CD4-positive, alpha-beta memory T cell (primary cell): ENCODE measurements at regions not wholly inside any gene's neighbourhood (a gene's known extent, or its start where the extent isn't known, plus 50 kb on each side); places are given as distances from the start of the nearest gene placed in this dataset.

ENCODE experiments used
- CTCF ChIA-PET: fragments of 350-600 bp; sonication (Branson Sonifier 250); formaldehyde crosslinking; loops from one replicate; lab custom pipeline; 2021; ENCODE audit warnings: inconsistent platforms; ENCODE audit not compliant: partially characterized antibody; lab: Charles Lee
- POLR2A ChIA-PET: fragments of 350-600 bp; sonication (Branson Sonifier 250); formaldehyde crosslinking; loops from one replicate; lab custom pipeline; 2021; ENCODE audit not compliant: partially characterized antibody; lab: Charles Lee
- DNase-seq, 5 donors: peaks; one replicate each; pipeline versions ENCODE4 v3.0.0 to v3.0.0-alpha.2; 2020 to 2022; ENCODE audit warnings: mixed read lengths in 1 of 5
- H3K27ac ChIP-seq: one replicate; pipeline ENCODE4 v1.7.0; 2013; ENCODE audit warnings: low read depth, low read length
- H3K27me3 ChIP-seq: 2 replicates; pipeline ENCODE4 v1.7.0; 2013; ENCODE audit warnings: mild to moderate bottlenecking, low read length, moderate library complexity; ENCODE audit not compliant: insufficient read depth
- H3K36me3 ChIP-seq: 2 replicates; pipeline ENCODE4 v1.7.0; 2013; ENCODE audit warnings: mild to moderate bottlenecking, low read length, moderate library complexity; ENCODE audit not compliant: insufficient read depth
- H3K4me1 ChIP-seq: 2 replicates; pipeline ENCODE4 v1.7.0; 2013; ENCODE audit warnings: mild to moderate bottlenecking, low read length, moderate library complexity; ENCODE audit not compliant: insufficient read depth
- H3K4me3 ChIP-seq, 2 donors: one replicate each; pipeline ENCODE4 v1.7.0; 2013; ENCODE audit warnings: low read length in 2 of 2, mild to moderate bottlenecking in 1 of 2
- H3K9me3 ChIP-seq, 2 donors: one replicate each; pipeline ENCODE4 v1.7.0; 2013; ENCODE audit warnings: low read length in 2 of 2, control low read depth in 1 of 2; ENCODE audit not compliant: control insufficient read depth in 1 of 2
- H3K27ac Mint-ChIP-seq, 7 donors: one replicate each; pipeline ENCODE4 v1.8.0; 2020 to 2021; ENCODE audit warnings: mixed read lengths in 7 of 7, mild to moderate bottlenecking in 6 of 7, inconsistent platforms in 3 of 7, moderate library complexity in 3 of 7
- H3K27me3 Mint-ChIP-seq, 2 donors: one replicate each; pipeline ENCODE4 v1.8.0; 2020 to 2021; ENCODE audit warnings: mixed read lengths in 2 of 2
- H3K36me3 Mint-ChIP-seq, 2 donors: one replicate each; pipeline ENCODE4 v1.8.0; 2020 to 2021; ENCODE audit warnings: mixed read lengths in 2 of 2, inconsistent platforms in 1 of 2, mild to moderate bottlenecking in 1 of 2
- H3K4me1 Mint-ChIP-seq, 4 donors: one replicate each; pipeline ENCODE4 v1.8.0; 2020 to 2021; ENCODE audit warnings: mixed read lengths in 4 of 4, mild to moderate bottlenecking in 1 of 4
- H3K4me3 Mint-ChIP-seq, 8 donors: one replicate each; pipeline ENCODE4 v1.8.0; 2020 to 2021; ENCODE audit warnings: mixed read lengths in 8 of 8, mild to moderate bottlenecking in 7 of 8, moderate library complexity in 6 of 8, inconsistent platforms in 3 of 8
- H3K9me3 Mint-ChIP-seq, 8 donors: one replicate each; pipeline ENCODE4 v1.8.0; 2020 to 2021; ENCODE audit warnings: mixed read lengths in 8 of 8, mild to moderate bottlenecking in 5 of 8, inconsistent platforms in 3 of 8, moderate library complexity in 1 of 8
- intact Hi-C: fragments of 100-400 bp; cut with micrococcal nuclease; formaldehyde crosslinking; loops from one replicate; pipeline ENCODE4 v1.15.1; 2023

GRCh38 chr11:28932940-28933339 lies 824.8 kb downstream of the METTL15 start:
- Histone ChIP-seq H3K27ac (no peak overlapping the region), H3K9me3 (peaks cover 0 to 4% of the 10 kb centered on the region in 2 donors), H3K36me3 (no peaks in the 10 kb centered on the region), H3K27me3 (no peaks in the 10 kb centered on the region), H3K4me1 (no peaks in the 10 kb centered on the region), H3K4me3 (no peak overlapping the region)
- POLR2A ChIA-PET: no interaction called here
- CTCF ChIA-PET: no interaction called here
- Mint-ChIP-seq H3K36me3 (no peaks in the 10 kb centered on the region), H3K27me3 (no peaks in the 10 kb centered on the region), H3K9me3 (peaks cover 2 to 28% (median 23%) of the 10 kb centered on the region in 8 donors), H3K27ac (no peak overlapping the region), H3K4me1 (no peaks in the 10 kb centered on the region), H3K4me3 (no peak overlapping the region)
- no peak for DNase-seq
- intact Hi-C loops: no loop called here

DNA sequence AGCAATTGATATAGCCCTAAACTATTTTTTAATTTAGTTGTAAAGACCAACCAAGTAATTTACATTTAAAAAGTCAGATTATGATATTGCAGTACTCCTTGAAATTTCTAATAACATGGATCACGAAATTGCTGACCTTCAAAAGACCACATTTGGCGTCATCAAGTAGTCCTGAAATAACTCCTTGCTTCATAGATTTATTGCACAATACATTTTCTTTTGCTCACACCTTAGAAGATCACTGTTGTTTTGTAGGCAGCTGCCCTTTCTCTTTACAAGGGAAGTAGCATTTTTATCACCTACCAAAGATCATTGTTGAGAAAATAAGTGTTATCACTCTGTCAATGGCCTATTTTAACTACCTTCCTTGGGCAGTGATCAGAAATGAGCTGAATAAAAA lies 815.8 kb downstream of the METTL15 start:
- Mint-ChIP-seq H3K4me1 (no peaks in the 10 kb centered on the region), H3K27ac (no peak overlapping the region), H3K36me3 (no peaks in the 10 kb centered on the region), H3K27me3 (no peaks in the 10 kb centered on the region), H3K9me3 (peaks cover 0 to 18% (median 8%) of the 10 kb centered on the region in 8 donors), H3K4me3 (no peak overlapping the region)
- CTCF ChIA-PET: no interaction called here
- POLR2A ChIA-PET: no interaction called here
- Histone ChIP-seq H3K9me3 (peaks cover 0 to 3% of the 10 kb centered on the region in 2 donors), H3K27me3 (no peaks in the 10 kb centered on the region), H3K4me3 (no peak overlapping the region), H3K27ac (no peak overlapping the region), H3K4me1 (no peaks in the 10 kb centered on the region), H3K36me3 (no peaks in the 10 kb centered on the region)
- no peak for DNase-seq
- intact Hi-C loops: no loop called here

DNA sequence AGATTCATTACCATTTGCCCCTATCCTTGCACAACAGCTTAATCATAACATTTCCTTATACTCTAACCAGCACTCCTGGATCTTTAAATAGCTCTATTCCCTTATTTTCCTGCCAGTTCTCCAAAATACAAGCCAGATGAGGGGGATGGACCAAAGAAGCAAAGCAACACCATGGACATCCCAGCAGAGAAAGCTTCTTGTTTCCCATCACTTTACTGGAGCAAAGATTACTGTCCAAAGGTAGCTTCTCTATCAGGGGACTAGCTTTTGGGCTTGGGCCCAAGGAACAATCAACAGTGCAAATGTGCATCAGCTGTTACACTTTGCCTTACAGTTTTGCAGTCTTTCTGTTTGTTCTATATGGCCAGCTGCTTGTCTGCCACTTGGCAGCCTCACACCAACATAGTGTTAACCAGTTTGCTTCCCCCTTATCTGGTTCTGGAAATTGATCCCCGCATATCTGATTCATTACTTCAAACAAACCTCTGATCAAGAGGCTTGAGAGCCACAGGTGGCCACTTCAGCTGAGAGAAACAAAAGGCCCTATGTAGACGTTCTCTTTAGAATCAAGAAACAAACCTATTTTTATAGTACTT lies 814.3 kb downstream of the METTL15 start:
- Histone ChIP-seq H3K4me3 (no peak overlapping the region), H3K4me1 (no peaks in the 10 kb centered on the region), H3K36me3 (no peaks in the 10 kb centered on the region), H3K9me3 (peaks cover 0 to 3% of the 10 kb centered on the region in 2 donors), H3K27ac (no peak overlapping the region), H3K27me3 (no peaks in the 10 kb centered on the region)
- Mint-ChIP-seq H3K4me1 (no peaks in the 10 kb centered on the region), H3K36me3 (no peaks in the 10 kb centered on the region), H3K4me3 (no peak overlapping the region), H3K9me3 (peaks cover 0 to 12% (median 8%) of the 10 kb centered on the region in 8 donors), H3K27me3 (no peaks in the 10 kb centered on the region), H3K27ac (no peak overlapping the region)
- no peak for DNase-seq
- ChIA-PET POLR2A (no interaction called here), CTCF (interaction anchor here (1.3 kb wide), 1 partner anchor 12 kb away, joined by 3 read pairs; no protein-coding TSS in a partner anchor)
- intact Hi-C loops: no loop called here

- H3K36me3 Mint-ChIP-seq: no peaks in the 10 kb centered on the region
- H3K4me1 Mint-ChIP-seq: no peaks in the 10 kb centered on the region
- H3K9me3 ChIP-seq: peaks cover 0 to 3% of the 10 kb centered on the region in 2 donors
- no peaks in the 10 kb centered on the region for H3K4me1 ChIP-seq
- ChIA-PET CTCF (no interaction called here), POLR2A (no interaction called here)
- no peaks in the 10 kb centered on the region for H3K27me3 ChIP-seq
- H3K9me3 Mint-ChIP-seq: peaks cover 0 to 20% (median 5%) of the 10 kb centered on the region in 8 donors
- intact Hi-C loops: no loop called here
- no peak overlapping the region for H3K27ac ChIP-seq
- no peaks in the 10 kb centered on the region for H3K36me3 ChIP-seq
- no peak for DNase-seq
- no peak overlapping the region for H3K27ac Mint-ChIP-seq
- H3K27me3 Mint-ChIP-seq: no peaks in the 10 kb centered on the region
- H3K4me3 ChIP-seq: no peak overlapping the region
- H3K4me3 Mint-ChIP-seq: no peak overlapping the region
These were observed 811.0 kb downstream of the METTL15 start for GRCh38 chr11:28919194-28919593.

DNA sequence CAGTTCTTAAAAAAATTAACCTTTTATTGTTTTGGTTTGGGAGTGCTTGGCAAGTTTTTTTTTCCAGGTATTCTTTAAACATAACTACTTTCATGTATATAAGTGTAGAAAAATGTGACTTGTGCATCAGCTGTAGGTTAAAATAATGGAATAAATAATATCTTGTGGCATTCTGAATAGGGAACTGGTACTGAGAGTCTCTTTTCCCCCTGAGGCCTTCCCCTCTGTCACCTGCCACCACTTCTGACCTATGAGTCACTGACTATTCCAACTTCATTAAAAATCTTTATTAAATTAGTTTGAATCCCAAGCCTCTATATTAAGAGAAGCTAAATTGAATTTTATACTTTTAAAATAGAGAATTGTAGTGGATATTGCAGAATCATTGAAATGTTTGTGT lies 805.7 kb downstream of the METTL15 start:
- DNase-seq: no peak
- no peaks in the 10 kb centered on the region for H3K27me3 ChIP-seq
- no peak overlapping the region for H3K4me3 Mint-ChIP-seq
- no peaks in the 10 kb centered on the region for H3K27me3 Mint-ChIP-seq
- H3K9me3 Mint-ChIP-seq: peaks cover 0 to 17% (median 10%) of the 10 kb centered on the region in 8 donors
- CTCF ChIA-PET: no interaction called here
- no peaks in the 10 kb centered on the region for H3K4me1 Mint-ChIP-seq
- H3K9me3 ChIP-seq: no peaks in the 10 kb centered on the region
- no peak overlapping the region for H3K27ac Mint-ChIP-seq
- H3K27ac ChIP-seq: no peak overlapping the region
- intact Hi-C loops: no loop called here
- POLR2A ChIA-PET: no interaction called here
- H3K4me3 ChIP-seq: no peak overlapping the region
- no peaks in the 10 kb centered on the region for H3K36me3 ChIP-seq
- no peaks in the 10 kb centered on the region for H3K4me1 ChIP-seq
- no peaks in the 10 kb centered on the region for H3K36me3 Mint-ChIP-seq

- H3K4me3 Mint-ChIP-seq: no peak overlapping the region
- H3K27ac ChIP-seq: no peak overlapping the region
- POLR2A ChIA-PET: no interaction called here
These were observed 803.6 kb downstream of the METTL15 start for GRCh38 chr11:28911829-28912228.

GRCh38 chr11:28910926-28911325 lies 802.7 kb downstream of the METTL15 start:
- ChIA-PET CTCF (interaction anchor here (1.6 kb wide), 1 partner anchor 12 kb away, joined by 3 read pairs; no protein-coding TSS in a partner anchor), POLR2A (no interaction called here)
- Histone ChIP-seq H3K27me3 (no peaks in the 10 kb centered on the region), H3K4me3 (no peak overlapping the region), H3K27ac (no peak overlapping the region), H3K9me3 (no peaks in the 10 kb centered on the region), H3K4me1 (no peaks in the 10 kb centered on the region), H3K36me3 (no peaks in the 10 kb centered on the region)
- H3K4me1 Mint-ChIP-seq: no peaks in the 10 kb centered on the region
- peaks cover 0 to 18% (median 9%) of the 10 kb centered on the region in 8 donors for H3K9me3 Mint-ChIP-seq
- no peaks in the 10 kb centered on the region for H3K36me3 Mint-ChIP-seq
- H3K4me3 Mint-ChIP-seq: no peak overlapping the region
- DNase-seq: no peak
- H3K27me3 Mint-ChIP-seq: no peaks in the 10 kb centered on the region
- H3K27ac Mint-ChIP-seq: no peak overlapping the region
- intact Hi-C loops: no loop called here

More at GRCh38 chr11:28911829-28912228, 803.6 kb downstream of the METTL15 start:
- intact Hi-C loops: no loop called here
- H3K4me1 Mint-ChIP-seq: no peaks in the 10 kb centered on the region
- no peak for DNase-seq
- H3K27me3 Mint-ChIP-seq: no peaks in the 10 kb centered on the region
- Histone ChIP-seq H3K4me3 (no peak overlapping the region), H3K27me3 (no peaks in the 10 kb centered on the region), H3K9me3 (no peaks in the 10 kb centered on the region), H3K4me1 (no peaks in the 10 kb centered on the region), H3K36me3 (no peaks in the 10 kb centered on the region)
- H3K27ac Mint-ChIP-seq: no peak overlapping the region
- peaks cover 0 to 20% (median 11%) of the 10 kb centered on the region in 8 donors for H3K9me3 Mint-ChIP-seq
- H3K36me3 Mint-ChIP-seq: no peaks in the 10 kb centered on the region
- CTCF ChIA-PET: interaction anchor here (1.6 kb wide), 1 partner anchor 11 kb away, joined by 3 read pairs; no protein-coding TSS in a partner anchor
